ENCODE measurements at regions not wholly inside any gene's neighbourhood (a gene's known extent, or its start where the extent isn't known, plus 50 kb on each side); places are given as distances from the start of the nearest gene placed in this dataset.

DNA sequence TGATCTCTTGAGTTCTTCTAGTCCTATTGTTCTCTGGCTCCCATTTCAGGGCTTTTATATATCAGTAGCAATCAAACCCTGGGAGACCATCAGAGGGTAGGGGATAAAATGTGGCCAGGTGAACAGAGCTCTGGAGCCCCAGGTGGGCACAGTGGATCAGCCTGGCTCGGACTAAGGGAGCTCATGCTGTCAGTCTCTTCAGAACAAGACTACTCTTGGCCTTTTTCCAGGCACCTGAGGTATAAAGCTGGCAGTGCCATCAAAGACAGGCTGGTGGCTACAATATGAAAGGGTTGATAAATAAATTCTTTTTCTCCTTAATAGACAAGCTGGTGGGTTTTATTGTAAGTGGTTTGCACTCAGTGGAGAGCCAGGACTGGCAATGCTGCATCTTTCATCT, 160.0 kb upstream of the CCL2 start:
- Histone ChIP-seq H3K9ac (ENCODE audit: low read depth in 1 of 2, low read length in 2 of 2) (no peak overlapping the region), H3K4me3 (ENCODE audit: low read depth in 1 of 3, low read length in 3 of 3) (no peak overlapping the region), H3K4me1 (ENCODE audit: control insufficient read depth in 4 of 4, insufficient read depth in 4 of 4, low read length in 3 of 4) (no peaks in the 10 kb centered on the region), H3K27ac (ENCODE audit: low read depth in 1 of 2, low read length in 2 of 2) (no peak overlapping the region), H3K9me3 (ENCODE audit: control insufficient read depth in 4 of 4, low read length in 3 of 4) (no peaks in the 10 kb centered on the region), H3K36me3 (ENCODE audit: control insufficient read depth in 4 of 4, insufficient read depth in 3 of 4, low read depth in 1 of 4, low read length in 3 of 4) (no peaks in the 10 kb centered on the region), H3K27me3 (ENCODE audit: control insufficient read depth in 4 of 4, insufficient read depth in 4 of 4, low read length in 3 of 4) (peaks cover 0 to 4% (median 1%) of the 10 kb centered on the region in 4 donors)
- DNase-seq (ENCODE audit: low spot score): no peak
- TF ChIP-seq SP1 (IDR thresholded peaks at IDR 0.05) (no peak), TAF1 (conservative IDR thresholded peaks at IDR 0.05) (no peak)
- 51% methylated on average over 1 of the region's 1 CpG for WGBS

DNA sequence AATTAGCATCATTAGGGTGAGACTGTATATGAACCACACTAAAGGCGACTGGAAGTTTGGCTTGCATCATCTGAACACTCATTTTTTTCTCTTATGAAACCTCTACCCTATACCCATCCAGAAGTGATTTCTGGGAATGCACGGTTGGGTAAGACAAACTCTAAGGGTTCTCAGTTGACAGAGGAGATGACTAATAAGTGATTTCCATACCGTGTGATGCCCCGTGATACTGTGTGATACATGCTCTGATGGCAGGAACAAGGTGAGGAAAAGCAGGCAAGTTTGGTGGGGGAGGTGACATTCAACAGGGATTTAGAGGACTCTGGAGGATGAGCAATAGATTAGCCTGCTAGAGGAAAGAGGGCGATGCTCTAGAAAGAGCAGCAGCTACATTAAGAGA, 156.4 kb upstream of the CCL2 start:
- no peak for TF ChIP-seq TAF1 (conservative IDR thresholded peaks at IDR 0.05)
- no peak for TF ChIP-seq EGR1 (IDR thresholded peaks at IDR 0.05; ENCODE audit: low read depth in 2 of 2)
- TF ChIP-seq, protein P1, sequence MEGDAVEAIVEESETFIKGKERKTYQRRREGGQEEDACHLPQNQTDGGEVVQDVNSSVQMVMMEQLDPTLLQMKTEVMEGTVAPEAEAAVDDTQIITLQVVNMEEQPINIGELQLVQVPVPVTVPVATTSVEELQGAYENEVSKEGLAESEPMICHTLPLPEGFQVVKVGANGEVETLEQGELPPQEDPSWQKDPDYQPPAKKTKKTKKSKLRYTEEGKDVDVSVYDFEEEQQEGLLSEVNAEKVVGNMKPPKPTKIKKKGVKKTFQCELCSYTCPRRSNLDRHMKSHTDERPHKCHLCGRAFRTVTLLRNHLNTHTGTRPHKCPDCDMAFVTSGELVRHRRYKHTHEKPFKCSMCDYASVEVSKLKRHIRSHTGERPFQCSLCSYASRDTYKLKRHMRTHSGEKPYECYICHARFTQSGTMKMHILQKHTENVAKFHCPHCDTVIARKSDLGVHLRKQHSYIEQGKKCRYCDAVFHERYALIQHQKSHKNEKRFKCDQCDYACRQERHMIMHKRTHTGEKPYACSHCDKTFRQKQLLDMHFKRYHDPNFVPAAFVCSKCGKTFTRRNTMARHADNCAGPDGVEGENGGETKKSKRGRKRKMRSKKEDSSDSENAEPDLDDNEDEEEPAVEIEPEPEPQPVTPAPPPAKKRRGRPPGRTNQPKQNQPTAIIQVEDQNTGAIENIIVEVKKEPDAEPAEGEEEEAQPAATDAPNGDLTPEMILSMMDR (IDR thresholded peaks at IDR 0.05; ENCODE audit: low read depth, low read length, missing input control): no peak
- TF ChIP-seq, protein P2, sequence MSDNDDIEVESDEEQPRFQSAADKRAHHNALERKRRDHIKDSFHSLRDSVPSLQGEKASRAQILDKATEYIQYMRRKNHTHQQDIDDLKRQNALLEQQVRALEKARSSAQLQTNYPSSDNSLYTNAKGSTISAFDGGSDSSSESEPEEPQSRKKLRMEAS (IDR thresholded peaks at IDR 0.05): no peak
- TF ChIP-seq SP1 (IDR thresholded peaks at IDR 0.05): no peak
- no peak for TF ChIP-seq RAD21 (IDR thresholded peaks at IDR 0.05)
- no peak for DNase-seq (ENCODE audit: low spot score)
- WGBS: 78% methylated on average over 5 of the region's 5 CpGs
- H3K9ac ChIP-seq (ENCODE audit: low read depth in 1 of 2, low read length in 2 of 2): no peak overlapping the region
- H3K9me3 ChIP-seq (ENCODE audit: control insufficient read depth in 4 of 4, low read length in 3 of 4): no peaks in the 10 kb centered on the region
- H3K36me3 ChIP-seq (ENCODE audit: control insufficient read depth in 4 of 4, insufficient read depth in 3 of 4, low read depth in 1 of 4, low read length in 3 of 4): no peaks in the 10 kb centered on the region
- H3K4me1 ChIP-seq (ENCODE audit: control insufficient read depth in 4 of 4, insufficient read depth in 4 of 4, low read length in 3 of 4): no peaks in the 10 kb centered on the region
- no peak overlapping the region for H3K4me3 ChIP-seq (ENCODE audit: low read depth in 1 of 3, low read length in 3 of 3)
- peaks cover 0 to 4% (median 0%) of the 10 kb centered on the region in 4 donors for H3K27me3 ChIP-seq (ENCODE audit: control insufficient read depth in 4 of 4, insufficient read depth in 4 of 4, low read length in 3 of 4)
- no peak overlapping the region for H3K27ac ChIP-seq (ENCODE audit: low read depth in 1 of 2, low read length in 2 of 2)

GRCh38 chr17:34099859-34100515, 155.1 kb upstream of the CCL2 start:
- H3K4me3 ChIP-seq (ENCODE audit: low read depth in 1 of 3, low read length in 3 of 3): no peak overlapping the region
- WGBS: 88% methylated on average over 8 of the region's 8 CpGs
- H3K27ac ChIP-seq (ENCODE audit: low read depth in 1 of 2, low read length in 2 of 2): no peak overlapping the region
- H3K27me3 ChIP-seq (ENCODE audit: control insufficient read depth in 4 of 4, insufficient read depth in 4 of 4, low read length in 3 of 4): no peaks in the 10 kb centered on the region
- no peaks in the 10 kb centered on the region for H3K9me3 ChIP-seq (ENCODE audit: control insufficient read depth in 4 of 4, low read length in 3 of 4)
- H3K4me1 ChIP-seq (ENCODE audit: control insufficient read depth in 4 of 4, insufficient read depth in 4 of 4, low read length in 3 of 4): no peaks in the 10 kb centered on the region
- no peak for DNase-seq (ENCODE audit: low spot score)
- TF ChIP-seq RAD21 (IDR thresholded peaks at IDR 0.05) (no peak), RXRA (IDR thresholded peaks at IDR 0.05) (no peak), JUND (IDR thresholded peaks at IDR 0.05) (no peak)
- no peak overlapping the region for H3K9ac ChIP-seq (ENCODE audit: low read depth in 1 of 2, low read length in 2 of 2)
- no peaks in the 10 kb centered on the region for H3K36me3 ChIP-seq (ENCODE audit: control insufficient read depth in 4 of 4, insufficient read depth in 3 of 4, low read depth in 1 of 4, low read length in 3 of 4)

GRCh38 chr17:34107019-34107418, 148.1 kb upstream of the CCL2 start:
- H3K4me3 ChIP-seq (ENCODE audit: low read depth in 1 of 3, low read length in 3 of 3): no peak overlapping the region
- TF ChIP-seq, protein P1 (IDR thresholded peaks at IDR 0.05; ENCODE audit: low read depth, low read length, missing input control): no peak
- TF ChIP-seq SP1 (IDR thresholded peaks at IDR 0.05): peak; percentile 53
- TF ChIP-seq RXRA (IDR thresholded peaks at IDR 0.05): peak in 1 of 2 donors; percentile 63
- TF ChIP-seq FOXA1 (IDR thresholded peaks at IDR 0.05): no peak
- TF ChIP-seq GABPA (IDR thresholded peaks at IDR 0.05 in 1 of 2, conservative IDR thresholded peaks at IDR 0.05 in 1 of 2): no peak
- TF ChIP-seq FOXA2 (IDR thresholded peaks at IDR 0.05): peak; percentile 15
- no peak for TF ChIP-seq REST (IDR thresholded peaks at IDR 0.05)
- TF ChIP-seq HNF4A (conservative IDR thresholded peaks at IDR 0.05): peak; percentile 94 to 95
- TF ChIP-seq NR2F2 (IDR thresholded peaks at IDR 0.05): no peak
- peak in 1 of 2 donors; percentile 18 for TF ChIP-seq RAD21 (IDR thresholded peaks at IDR 0.05)
- peak; percentile 18 for TF ChIP-seq YY1 (IDR thresholded peaks at IDR 0.05)

More at GRCh38 chr17:34107019-34107418, 148.1 kb upstream of the CCL2 start:
- whole genome bisulfite sequencing: 57% methylated on average over 2 of the region's 2 CpGs
- Histone ChIP-seq H3K27me3 (ENCODE audit: control insufficient read depth in 4 of 4, insufficient read depth in 4 of 4, low read length in 3 of 4) (no peaks in the 10 kb centered on the region), H3K36me3 (ENCODE audit: control insufficient read depth in 4 of 4, insufficient read depth in 3 of 4, low read depth in 1 of 4, low read length in 3 of 4) (no peaks in the 10 kb centered on the region), H3K9ac (ENCODE audit: low read depth in 1 of 2, low read length in 2 of 2) (no peak overlapping the region), H3K9me3 (ENCODE audit: control insufficient read depth in 4 of 4, low read length in 3 of 4) (no peaks in the 10 kb centered on the region), H3K27ac (ENCODE audit: low read depth in 1 of 2, low read length in 2 of 2) (no peak overlapping the region), H3K4me1 (ENCODE audit: control insufficient read depth in 4 of 4, insufficient read depth in 4 of 4, low read length in 3 of 4) (peaks cover 2 to 30% (median 22%) of the 10 kb centered on the region in 4 donors)
- no peak for DNase-seq (ENCODE audit: low spot score)

All from liver (tissue), 8 donors.